HG02642 (cell line): ENCODE measurements at regions not wholly inside any gene's neighbourhood (a gene's known extent, or its start where the extent isn't known, plus 50 kb on each side); places are given as distances from the start of the nearest gene placed in this dataset.

ENCODE experiments used
- ATAC-seq: cut with Tn5 transposase; IDR thresholded peaks from one replicate; pipeline ENCODE4 v1.9.1; 2021; ENCODE audit warnings: mild to moderate bottlenecking; ENCODE audit not compliant: unreplicated experiment, poor library complexity

GRCh38 chr15:62561571-62561970 lies 396.5 kb upstream of the C2CD4B start:
- ATAC-seq = no peak

- no peak for ATAC-seq
These were observed 400.0 kb upstream of the C2CD4B start for GRCh38 chr15:62564886-62565633.

DNA sequence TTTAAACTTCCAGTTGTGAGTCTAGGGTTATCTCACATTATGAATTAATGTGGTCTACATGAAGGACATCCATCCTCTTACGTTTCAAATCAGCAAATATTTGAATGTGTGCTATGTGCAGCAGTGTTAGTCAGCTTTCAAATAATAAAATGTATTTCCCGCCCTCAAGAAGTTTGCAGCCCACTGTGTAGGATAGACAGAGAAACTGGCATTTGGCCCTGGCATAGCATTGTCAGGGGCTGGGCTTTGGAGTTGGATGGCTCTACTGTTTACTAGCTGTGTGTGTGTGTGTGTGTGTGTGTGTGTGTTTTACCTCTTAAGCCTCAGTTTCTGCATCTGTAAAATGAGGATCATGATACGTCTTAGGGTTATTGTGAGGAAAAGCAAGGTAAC lies 400.5 kb upstream of the C2CD4B start:
- ATAC-seq = no peak

- no peak for ATAC-seq
These were observed 401.2 kb upstream of the C2CD4B start for GRCh38 chr15:62566248-62566647.

GRCh38 chr15:62567501-62567900 lies 402.4 kb upstream of the C2CD4B start:
- ATAC-seq = no peak

GRCh38 chr15:62568004-62568403 lies 402.9 kb upstream of the C2CD4B start:
- no peak for ATAC-seq

GRCh38 chr15:62568702-62569101 lies 403.6 kb upstream of the C2CD4B start:
- ATAC-seq = no peak

DNA sequence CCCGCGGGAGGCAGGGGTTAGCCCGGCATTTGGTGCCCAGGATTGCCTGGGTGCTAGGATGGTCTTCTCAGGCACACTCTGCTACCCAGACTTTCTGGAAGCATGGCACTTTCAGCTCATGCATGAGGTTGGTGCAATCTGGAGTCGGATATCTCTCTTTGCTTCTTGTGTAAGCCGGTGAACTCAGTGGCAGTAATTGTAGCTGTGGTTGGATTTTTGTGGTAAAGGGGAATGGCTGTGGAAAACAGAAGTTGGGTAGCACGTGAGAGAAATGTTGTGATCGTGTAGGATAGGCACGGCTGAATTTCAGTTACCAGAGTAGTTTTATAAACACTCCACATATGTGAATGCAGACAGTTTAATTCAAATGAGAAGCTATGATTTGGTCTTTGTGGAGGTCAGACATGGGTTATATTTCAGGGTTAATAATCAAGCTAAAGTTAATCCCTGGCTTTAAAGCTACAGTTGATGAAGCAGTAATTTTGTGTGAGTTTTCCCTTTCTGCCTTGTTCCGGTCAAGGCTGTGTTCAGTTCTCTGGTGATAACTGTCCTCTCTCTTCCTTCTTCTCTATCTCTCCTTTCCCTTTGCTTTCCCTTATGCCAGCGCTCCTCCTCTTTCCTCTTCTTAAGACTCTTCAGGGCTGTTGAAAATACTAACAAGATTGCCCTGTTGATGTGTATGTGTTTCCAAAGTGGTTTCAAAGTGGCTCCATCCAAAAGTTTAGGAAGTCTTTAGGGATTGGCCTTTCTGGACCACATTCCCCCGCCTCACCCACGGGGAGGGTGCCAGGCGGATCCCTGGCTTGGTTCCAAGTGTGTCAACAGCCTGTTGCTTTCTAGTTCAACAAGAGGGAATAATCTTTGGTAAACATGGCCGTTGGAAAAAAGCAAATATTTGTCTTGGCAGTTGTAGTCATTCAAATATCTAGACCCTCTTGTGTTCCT lies 404.6 kb upstream of the C2CD4B start:
- no peak for ATAC-seq

DNA sequence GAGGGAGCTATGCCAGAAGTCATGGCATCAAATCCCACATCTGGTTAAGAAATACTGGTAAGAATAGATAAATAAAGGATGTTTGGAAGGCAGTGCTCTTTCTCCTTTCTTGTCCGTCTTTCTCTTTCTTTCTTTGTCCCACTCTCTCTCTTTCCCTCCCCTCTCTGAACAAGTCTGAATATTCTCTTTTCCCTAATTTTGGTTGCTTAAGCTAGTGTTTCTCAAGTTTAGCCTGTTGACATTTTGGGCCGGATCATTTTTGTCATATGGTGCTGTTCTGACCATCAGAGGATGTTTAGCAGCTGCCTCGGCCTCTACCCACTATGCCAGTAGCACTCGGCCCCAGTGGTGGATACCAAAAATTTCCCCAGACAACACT lies 405.3 kb upstream of the C2CD4B start:
- ATAC-seq = no peak

GRCh38 chr15:62571072-62571471 lies 406.0 kb upstream of the C2CD4B start:
- no peak for ATAC-seq

DNA sequence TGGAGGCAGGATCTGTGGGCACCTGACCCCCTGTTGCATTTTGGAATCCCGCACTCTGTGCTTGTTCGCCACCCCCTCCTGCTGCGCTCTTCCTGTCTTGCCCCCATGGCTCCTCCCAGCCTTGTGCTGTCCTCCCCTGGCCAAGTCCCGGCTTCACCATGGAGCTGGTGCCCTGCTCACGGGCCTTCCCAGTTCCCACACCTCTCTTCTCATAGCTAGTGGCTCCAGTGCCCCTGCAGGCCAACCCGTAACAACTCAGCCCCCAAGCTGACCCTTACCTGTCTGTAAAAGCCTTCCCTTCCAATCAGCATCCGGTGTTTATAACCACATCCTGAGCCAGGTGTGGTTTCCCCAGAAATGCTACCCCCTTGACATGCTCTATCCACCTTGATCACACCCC lies 407.7 kb upstream of the C2CD4B start:
- no peak for ATAC-seq

DNA sequence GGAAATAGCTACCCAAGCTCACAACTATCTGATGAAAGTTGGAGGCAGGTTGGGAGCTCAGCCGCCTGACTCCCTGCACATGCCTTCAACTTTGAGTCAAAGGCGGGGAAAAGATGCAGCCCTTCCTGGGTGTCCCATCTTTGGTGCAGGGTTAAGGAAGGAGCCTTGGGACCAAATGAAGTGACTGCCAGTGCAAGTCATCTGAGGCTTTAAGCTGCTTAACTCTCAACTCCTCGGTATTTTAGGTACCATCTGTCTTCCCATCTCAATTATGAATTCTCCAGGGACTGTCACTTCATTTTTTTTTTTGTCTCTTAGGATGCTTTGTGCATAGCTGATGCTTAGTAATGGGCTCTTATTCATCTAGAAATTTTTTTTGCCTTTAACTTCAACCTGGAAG lies 408.8 kb upstream of the C2CD4B start:
- ATAC-seq = no peak

DNA sequence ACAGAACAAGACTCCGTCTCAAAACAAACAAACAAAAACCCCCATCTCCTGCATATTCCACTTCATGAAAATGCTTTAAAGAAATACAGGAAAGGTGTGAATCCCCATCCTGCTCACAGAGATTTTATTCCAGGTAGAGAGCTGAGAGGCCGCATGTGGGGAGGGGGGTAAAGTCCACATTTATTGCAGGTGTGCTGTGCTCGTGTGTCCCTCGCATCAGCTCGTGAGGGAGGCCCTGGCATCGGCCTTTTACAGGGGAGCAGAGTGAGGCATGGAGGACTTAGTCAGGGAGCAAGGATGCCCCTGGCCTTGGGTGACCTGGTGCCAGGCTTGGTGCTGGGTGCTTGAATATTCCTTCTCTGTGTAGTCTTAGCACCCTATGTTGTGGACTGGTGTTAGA lies 413.5 kb upstream of the C2CD4B start:
- ATAC-seq = no peak

GRCh38 chr15:62578960-62579359 lies 413.9 kb upstream of the C2CD4B start:
- no peak for ATAC-seq

DNA sequence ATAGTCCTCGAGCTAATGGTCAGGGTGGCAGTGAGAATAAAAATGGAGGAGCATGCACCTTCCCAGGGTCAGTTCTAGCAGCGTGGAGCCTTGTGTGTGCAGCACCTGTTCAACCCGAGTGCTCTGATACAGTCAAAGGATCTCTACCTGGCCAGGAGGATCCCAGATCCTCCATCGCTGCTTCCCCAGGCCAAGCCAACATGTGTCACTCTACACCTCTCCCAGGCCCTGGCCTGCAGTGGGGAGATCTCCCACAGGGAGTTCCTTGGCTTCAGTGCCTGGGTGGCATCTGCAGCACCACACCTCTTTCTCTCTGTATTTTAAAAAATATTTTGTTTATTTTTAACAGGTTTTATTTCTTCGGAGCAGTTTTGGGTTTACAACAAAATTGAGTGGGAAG lies 414.8 kb upstream of the C2CD4B start:
- ATAC-seq = no peak

- no peak for ATAC-seq
These were observed 417.5 kb upstream of the C2CD4B start for GRCh38 chr15:62582580-62582979.

GRCh38 chr15:62584301-62585235 lies 419.5 kb upstream of the C2CD4B start:
- no peak for ATAC-seq

DNA sequence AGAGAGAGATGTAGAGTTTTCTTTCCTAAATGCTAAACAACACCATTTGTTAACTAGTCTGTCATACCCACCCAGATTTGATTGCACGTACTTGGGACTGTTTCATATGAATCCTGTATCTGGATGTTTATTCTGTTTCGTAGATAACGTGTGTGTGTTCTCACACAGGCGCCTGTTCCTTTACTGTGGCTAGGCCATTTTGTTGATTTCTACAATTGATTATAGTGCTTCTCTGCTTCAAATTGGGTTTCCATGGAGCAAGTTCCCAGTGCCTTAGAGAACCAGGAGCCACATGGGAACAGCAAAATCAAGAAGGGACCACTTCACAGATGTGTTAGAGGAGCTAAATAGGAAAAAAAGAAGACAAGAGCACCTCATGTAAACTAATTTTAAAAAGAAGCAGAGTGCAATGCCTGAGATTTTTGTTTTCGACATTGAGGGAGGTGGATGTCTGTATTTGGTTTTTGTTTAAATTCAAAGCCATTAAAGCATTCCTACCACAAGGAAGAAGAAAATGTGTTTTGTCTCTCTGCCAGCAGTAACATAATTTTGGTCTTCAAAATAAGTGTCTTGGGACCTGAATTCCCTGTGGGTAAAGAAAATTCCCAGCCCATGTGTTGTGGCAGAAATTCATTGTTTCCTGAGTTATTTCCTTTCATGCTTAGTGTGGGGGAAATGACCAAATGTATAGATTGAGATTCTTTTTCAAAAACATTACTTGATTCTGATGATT lies 424.0 kb upstream of the C2CD4B start:
- no peak for ATAC-seq

GRCh38 chr15:62591842-62592838 lies 427.1 kb upstream of the C2CD4B start:
- ATAC-seq = no peak
